ENCODE measurements at regions not wholly inside any gene's neighbourhood (a gene's known extent, or its start where the extent isn't known, plus 50 kb on each side); places are given as distances from the start of the nearest gene placed in this dataset.

- Mint-ChIP-seq H3K27me3 (peaks cover 3% of the 10 kb centered on the region), H3K36me3 (ENCODE audit: low read depth) (no peaks in the 10 kb centered on the region), H3K9me3 (peaks cover 4% of the 10 kb centered on the region), H3K4me1 (ENCODE audit: low read depth) (no peaks in the 10 kb centered on the region), H3K4me3 (no peak overlapping the region), H3K27ac (no peak overlapping the region)
- no peak for ATAC-seq
- ChIA-PET POLR2A (no interaction called here), CTCF (no interaction called here)
- no peak for DNase-seq
- no peak for TF ChIP-seq CTCF (IDR thresholded peaks at IDR 0.05)
- intact Hi-C loops (cut with micrococcal nuclease), result no loop called here
Observed at GRCh38 chrX:45360571-45360970, 159.9 kb upstream of the DIPK2B start.

GRCh38 chrX:45358392-45358791, 157.7 kb upstream of the DIPK2B start:
- CTCF ChIA-PET, result no interaction called here
- Mint-ChIP-seq H3K36me3 (ENCODE audit: low read depth) (no peaks in the 10 kb centered on the region), H3K4me1 (ENCODE audit: low read depth) (no peaks in the 10 kb centered on the region), H3K27ac (no peak overlapping the region), H3K9me3 (peaks cover 4% of the 10 kb centered on the region), H3K27me3 (no peaks in the 10 kb centered on the region), H3K4me3 (no peak overlapping the region)
- intact Hi-C loops (cut with micrococcal nuclease), result no loop called here
- DNase-seq, result no peak
- no peak for TF ChIP-seq CTCF (IDR thresholded peaks at IDR 0.05)
- ATAC-seq, result no peak
- POLR2A ChIA-PET, result no interaction called here

GRCh38 chrX:45353456-45353855, 152.8 kb upstream of the DIPK2B start:
- no peaks in the 10 kb centered on the region for H3K27me3 Mint-ChIP-seq
- ATAC-seq (no peak), DNase-seq (no peak)
- ChIA-PET POLR2A (no interaction called here), CTCF (no interaction called here)
- H3K27ac Mint-ChIP-seq, result no peak overlapping the region
- no peak for TF ChIP-seq CTCF (IDR thresholded peaks at IDR 0.05)
- H3K4me3 Mint-ChIP-seq, result no peak overlapping the region
- intact Hi-C loops (cut with micrococcal nuclease), result no loop called here
- peaks cover 9% of the 10 kb centered on the region for H3K9me3 Mint-ChIP-seq
- H3K36me3 Mint-ChIP-seq (ENCODE audit: low read depth), result no peaks in the 10 kb centered on the region
- H3K4me1 Mint-ChIP-seq (ENCODE audit: low read depth), result no peaks in the 10 kb centered on the region

GRCh38 chrX:45352611-45353010, 151.9 kb upstream of the DIPK2B start:
- intact Hi-C loops (cut with micrococcal nuclease), result no loop called here
- DNase-seq (no peak), ATAC-seq (no peak)
- ChIA-PET CTCF (no interaction called here), POLR2A (no interaction called here)
- no peak overlapping the region for H3K27ac Mint-ChIP-seq
- no peaks in the 10 kb centered on the region for H3K4me1 Mint-ChIP-seq (ENCODE audit: low read depth)
- no peak overlapping the region for H3K4me3 Mint-ChIP-seq
- no peaks in the 10 kb centered on the region for H3K36me3 Mint-ChIP-seq (ENCODE audit: low read depth)
- no peak for TF ChIP-seq CTCF (IDR thresholded peaks at IDR 0.05)
- peaks cover 9% of the 10 kb centered on the region for H3K9me3 Mint-ChIP-seq
- no peaks in the 10 kb centered on the region for H3K27me3 Mint-ChIP-seq

GRCh38 chrX:45351478-45351877, 150.8 kb upstream of the DIPK2B start:
- no peak for TF ChIP-seq CTCF (IDR thresholded peaks at IDR 0.05)

More at GRCh38 chrX:45351478-45351877, 150.8 kb upstream of the DIPK2B start:
- H3K4me1 Mint-ChIP-seq (ENCODE audit: low read depth), result no peaks in the 10 kb centered on the region
- no peak overlapping the region for H3K27ac Mint-ChIP-seq
- intact Hi-C loops (cut with micrococcal nuclease), result no loop called here
- POLR2A ChIA-PET, result no interaction called here
- no peak for DNase-seq
- H3K27me3 Mint-ChIP-seq, result no peaks in the 10 kb centered on the region
- peaks cover 9% of the 10 kb centered on the region for H3K9me3 Mint-ChIP-seq
- no peak for ATAC-seq
- CTCF ChIA-PET, result no interaction called here
- no peaks in the 10 kb centered on the region for H3K36me3 Mint-ChIP-seq (ENCODE audit: low read depth)
- no peak overlapping the region for H3K4me3 Mint-ChIP-seq
